GM12878 (cell line): ENCODE measurements at regions not wholly inside any gene's neighbourhood (a gene's known extent, or its start where the extent isn't known, plus 50 kb on each side); places are given as distances from the start of the nearest gene placed in this dataset.
"Not testable (repeated sequence)": the region's sequence is repeated elsewhere in the genome, so short reads cannot be mapped to it uniquely, and the experiment has no call there.

Experiments
- ATAC-seq: fragments of 200-7000 bp; cut with Tn5 transposase; 3 replicates; pipeline ENCODE4 v1.9.1; 2020; ENCODE audit warnings: mild to moderate bottlenecking, moderate library complexity
- BruUV-seq: library from RNA; stranded (reverse); fragments of 400-500 nt; replicated peaks from 2 replicates; lab custom pipeline; 2021; lab: Mats Ljungman, UMichigan
- CTCF ChIA-PET: fragments of 300-600 bp; sonication (Branson Sonifier 250); formaldehyde crosslinking; extraction: SDS; loops from one replicate; lab custom pipeline; 2021; ENCODE audit warnings: inconsistent platforms; lab: Yijun Ruan, JAX
- POLR2A ChIA-PET: fragments of 350-600 bp; formaldehyde crosslinking; extraction: SDS; loops from one replicate; lab custom pipeline; 2021; ENCODE audit warnings: inconsistent platforms; lab: Charles Lee
- RAD21 ChIA-PET: fragments of 300-600 bp; sonication (Branson Sonifier 250); formaldehyde crosslinking; loops from one replicate; lab custom pipeline; 2023; ENCODE audit warnings: antibody characterized with exemption; ENCODE audit not compliant: unreplicated experiment; lab: Charles Lee
- SMC1A ChIA-PET: fragments of 300-600 bp; sonication (Branson Sonifier 250); formaldehyde crosslinking; loops from one replicate; lab custom pipeline; 2023; ENCODE audit not compliant: unreplicated experiment, uncharacterized antibody; lab: Charles Lee
- DNase-seq: peaks from one replicate; pipeline ENCODE4 v3.0.0-alpha.2; 2011; ENCODE audit warnings: low read depth, low spot score
- FAIRE-seq: peaks from 3 replicates; lab custom pipeline; 2011; peaks lifted over from hg19 to GRCh38; lab: Jason Lieb, UNC
- H2AFZ ChIP-seq: 2 replicates; pipeline ENCODE4 v1.6.0; 2011; ENCODE audit warnings: low read depth, low read length, control low read depth; ENCODE audit not compliant: control insufficient read depth
- H3K27ac ChIP-seq: 2 replicates; pipeline ENCODE4 v1.5.1; 2011; ENCODE audit warnings: control low read depth; ENCODE audit not compliant: control insufficient read depth, insufficient read depth
- H3K27me3 ChIP-seq, 2 experiments: replicated peaks in 1 of 2; 2 replicates each; pipeline versions ENCODE4 v1.6.0 to v1.6.1; 2011; ENCODE audit warnings: low read length in 1 of 2; ENCODE audit not compliant: control insufficient read depth in 2 of 2, insufficient read depth in 2 of 2
- H3K36me3 ChIP-seq, 2 experiments: 2 replicates each; pipeline ENCODE4 v1.5.1; 2011; ENCODE audit warnings: low read length in 1 of 2; ENCODE audit not compliant: control insufficient read depth in 2 of 2, insufficient read depth in 2 of 2
- H3K4me1 ChIP-seq: 2 replicates; pipeline ENCODE4 v1.6.1; 2011; ENCODE audit warnings: mild to moderate bottlenecking, low read length, moderate library complexity, mixed read lengths; ENCODE audit not compliant: control insufficient read depth, insufficient read depth
- H3K4me2 ChIP-seq: 2 replicates; pipeline ENCODE4 v1.6.0; 2011; ENCODE audit warnings: control low read depth; ENCODE audit not compliant: control insufficient read depth, insufficient read depth
- H3K4me3 ChIP-seq: fragments of 200-600 bp; sonication (generic); 2 replicates; pipeline ENCODE4 v1.5.1; 2016
- H3K79me2 ChIP-seq: 2 replicates; pipeline ENCODE4 v1.6.0; 2011; ENCODE audit warnings: low read length; ENCODE audit not compliant: control insufficient read depth, insufficient read depth
- H3K9ac ChIP-seq: 2 replicates; pipeline ENCODE4 v1.8.0; 2011; ENCODE audit warnings: low read length, control low read depth, mixed read lengths; ENCODE audit not compliant: control insufficient read depth, insufficient read depth
- H3K9me3 ChIP-seq: replicated peaks from 3 replicates; pipeline ENCODE4 v1.5.1; 2011; ENCODE audit warnings: mild to moderate bottlenecking, low read length; ENCODE audit not compliant: control insufficient read depth, insufficient read depth
- H4K20me1 ChIP-seq: 2 replicates; pipeline ENCODE4 v1.6.0; 2011; ENCODE audit not compliant: control insufficient read depth, insufficient read depth
- BCLAF1 ChIP-seq: fragments of 450-650 bp; IDR thresholded peaks from 2 replicates; pipeline ENCODE4 v1.6.1; 2017; ENCODE audit warnings: antibody characterized with exemption, mild to moderate bottlenecking, moderate library complexity
- BMI1 ChIP-seq: fragments of 450-650 bp; IDR thresholded peaks from 2 replicates; pipeline ENCODE4 v1.6.1; 2016; ENCODE audit warnings: mild to moderate bottlenecking, moderate library complexity, borderline replicate concordance
- HDAC6 ChIP-seq: fragments of 200-600 bp; sonication (generic); IDR thresholded peaks from one replicate; pipeline ENCODE4 v1.8.0; 2017; ENCODE audit warnings: antibody characterized with exemption; ENCODE audit not compliant: unreplicated experiment
- JUND ChIP-seq: IDR thresholded peaks from 2 replicates; pipeline ENCODE4 v1.6.1; 2012; ENCODE audit warnings: low read depth, mild to moderate bottlenecking, low read length, improper control_type of control experiment, moderate library complexity
- MTA2 ChIP-seq: fragments of 450-650 bp; IDR thresholded peaks from 2 replicates; pipeline ENCODE4 v1.6.1; 2016; ENCODE audit warnings: low read depth, mild to moderate bottlenecking, moderate library complexity
- PAX5 ChIP-seq: IDR thresholded peaks from 2 replicates; pipeline ENCODE4 v1.6.1; 2011; ENCODE audit warnings: low read depth, low read length, borderline replicate concordance
- RELA ChIP-seq: fragments of 450-650 bp; IDR thresholded peaks from 2 replicates; pipeline ENCODE4 v1.8.0; 2014; ENCODE audit warnings: borderline replicate concordance; ENCODE audit not compliant: partially characterized antibody
- STAT1 ChIP-seq: fragments of 450-650 bp; conservative IDR thresholded peaks from 2 replicates; pipeline ENCODE4 v1.6.1; 2014; ENCODE audit warnings: antibody characterized with exemption, mild to moderate bottlenecking
- TAF1 ChIP-seq: IDR thresholded peaks from 2 replicates; pipeline ENCODE4 v1.6.1; 2011; ENCODE audit warnings: mild to moderate bottlenecking, low read depth, low read length, borderline replicate concordance
- WGBS: methylation state at CpG from one replicate; pipeline ENCODE4 v1.1.6; 2016; ENCODE audit warnings: low lambda C conversion rate; ENCODE audit not compliant: insufficient replicate concordance, insufficient coverage; ENCODE audit errors: missing lambda C conversion rate; 5-methylcytosine and 5-hydroxymethylcytosine counted together
- in situ Hi-C: fragments of 300-500 bp; cut with MboI; formaldehyde crosslinking; loops from 9 replicates; pipeline ENCODE4 v1.14.3; 2018; ENCODE audit warnings: mixed read lengths
- intact Hi-C: fragments of 100-400 bp; cut with micrococcal nuclease; formaldehyde crosslinking; loops from one replicate; pipeline ENCODE4 v1.14.2; 2022; ENCODE audit not compliant: unreplicated experiment
- TF ChIP-seq, protein P1 (sequence below): IDR thresholded peaks from 2 replicates; pipeline ENCODE4 v1.6.1; 2012; ENCODE audit warnings: mild to moderate bottlenecking, low read depth, low read length

DNA sequence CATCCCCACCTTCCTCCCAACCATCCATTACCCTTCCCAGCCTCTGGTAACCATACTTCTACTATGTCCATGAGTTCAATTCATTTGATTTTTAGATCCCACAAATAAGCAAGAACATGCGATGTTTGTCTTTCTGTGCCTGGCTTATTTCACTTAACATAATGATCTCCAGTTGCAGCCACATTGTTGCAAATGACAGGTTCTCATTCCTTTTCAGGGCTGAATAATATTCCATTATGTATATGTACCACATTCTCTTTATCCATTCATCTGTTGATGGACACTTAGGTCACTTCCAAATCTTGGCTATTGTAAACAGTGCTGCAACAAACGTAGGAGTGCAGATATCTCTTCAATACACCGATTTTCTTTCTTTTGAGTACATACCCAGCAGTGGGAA, 522.1 kb downstream of the TMEM114 start:
- H3K9ac ChIP-seq, intact Hi-C loops, H4K20me1 ChIP-seq, H3K36me3 ChIP-seq, H3K9me3 ChIP-seq, SMC1A ChIA-PET, BruUV-seq, CTCF ChIA-PET, DNase-seq, POLR2A ChIA-PET, H3K27ac ChIP-seq, H2AFZ ChIP-seq, H3K79me2 ChIP-seq, H3K4me2 ChIP-seq, ATAC-seq, RAD21 ChIA-PET, H3K27me3 ChIP-seq, H3K4me1 ChIP-seq, FAIRE-seq, H3K4me3 ChIP-seq: not testable (repeated sequence)
- in situ Hi-C loops: loop anchor here (10.0 kb wide), 1 partner anchor 57 kb away; no protein-coding TSS in a partner anchor
- WGBS: 33% methylated on average over 3 of the region's 3 CpGs

- BruUV-seq: no TSS peak
- RAD21 ChIA-PET: no interaction called here
- Histone ChIP-seq H3K79me2 (no peaks in the 10 kb centered on the region), H3K27me3 (no peaks in the 10 kb centered on the region), H3K9ac (no peak overlapping the region), H4K20me1 (no peaks in the 10 kb centered on the region), H3K4me2 (no peak overlapping the region), H3K36me3 (no peaks in the 10 kb centered on the region), H2AFZ (no peak overlapping the region), H3K4me1 (no peaks in the 10 kb centered on the region), H3K9me3 (no peaks in the 10 kb centered on the region; the same call in 2 of the 3 replicates), H3K4me3 (no peak overlapping the region), H3K27ac (no peak overlapping the region)
- SMC1A ChIA-PET: no interaction called here
- ATAC-seq (no peak), FAIRE-seq (no peak), DNase-seq (no peak)
- WGBS: 35% methylated on average over 4 of the region's 4 CpGs
- in situ Hi-C loops: loop anchor here (10.0 kb wide), 1 partner anchor 62 kb away; no protein-coding TSS in a partner anchor
- CTCF ChIA-PET: no interaction called here
- intact Hi-C loops: no loop called here
- POLR2A ChIA-PET: no interaction called here
- TF ChIP-seq STAT1 (no peak), HDAC6 (no peak), BMI1 (no peak), PAX5 (no peak), MTA2 (no peak), BCLAF1 (no peak), TAF1 (no peak), JUND (no peak), RELA (no peak)
- TF ChIP-seq, protein P1, sequence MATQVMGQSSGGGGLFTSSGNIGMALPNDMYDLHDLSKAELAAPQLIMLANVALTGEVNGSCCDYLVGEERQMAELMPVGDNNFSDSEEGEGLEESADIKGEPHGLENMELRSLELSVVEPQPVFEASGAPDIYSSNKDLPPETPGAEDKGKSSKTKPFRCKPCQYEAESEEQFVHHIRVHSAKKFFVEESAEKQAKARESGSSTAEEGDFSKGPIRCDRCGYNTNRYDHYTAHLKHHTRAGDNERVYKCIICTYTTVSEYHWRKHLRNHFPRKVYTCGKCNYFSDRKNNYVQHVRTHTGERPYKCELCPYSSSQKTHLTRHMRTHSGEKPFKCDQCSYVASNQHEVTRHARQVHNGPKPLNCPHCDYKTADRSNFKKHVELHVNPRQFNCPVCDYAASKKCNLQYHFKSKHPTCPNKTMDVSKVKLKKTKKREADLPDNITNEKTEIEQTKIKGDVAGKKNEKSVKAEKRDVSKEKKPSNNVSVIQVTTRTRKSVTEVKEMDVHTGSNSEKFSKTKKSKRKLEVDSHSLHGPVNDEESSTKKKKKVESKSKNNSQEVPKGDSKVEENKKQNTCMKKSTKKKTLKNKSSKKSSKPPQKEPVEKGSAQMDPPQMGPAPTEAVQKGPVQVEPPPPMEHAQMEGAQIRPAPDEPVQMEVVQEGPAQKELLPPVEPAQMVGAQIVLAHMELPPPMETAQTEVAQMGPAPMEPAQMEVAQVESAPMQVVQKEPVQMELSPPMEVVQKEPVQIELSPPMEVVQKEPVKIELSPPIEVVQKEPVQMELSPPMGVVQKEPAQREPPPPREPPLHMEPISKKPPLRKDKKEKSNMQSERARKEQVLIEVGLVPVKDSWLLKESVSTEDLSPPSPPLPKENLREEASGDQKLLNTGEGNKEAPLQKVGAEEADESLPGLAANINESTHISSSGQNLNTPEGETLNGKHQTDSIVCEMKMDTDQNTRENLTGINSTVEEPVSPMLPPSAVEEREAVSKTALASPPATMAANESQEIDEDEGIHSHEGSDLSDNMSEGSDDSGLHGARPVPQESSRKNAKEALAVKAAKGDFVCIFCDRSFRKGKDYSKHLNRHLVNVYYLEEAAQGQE: no peak
These were observed 527.2 kb downstream of the TMEM114 start for GRCh38 chr16:8063159-8063558.
